ENCODE measurements at regions not wholly inside any gene's neighbourhood (a gene's known extent, or its start where the extent isn't known, plus 50 kb on each side); places are given as distances from the start of the nearest gene placed in this dataset.

DNA sequence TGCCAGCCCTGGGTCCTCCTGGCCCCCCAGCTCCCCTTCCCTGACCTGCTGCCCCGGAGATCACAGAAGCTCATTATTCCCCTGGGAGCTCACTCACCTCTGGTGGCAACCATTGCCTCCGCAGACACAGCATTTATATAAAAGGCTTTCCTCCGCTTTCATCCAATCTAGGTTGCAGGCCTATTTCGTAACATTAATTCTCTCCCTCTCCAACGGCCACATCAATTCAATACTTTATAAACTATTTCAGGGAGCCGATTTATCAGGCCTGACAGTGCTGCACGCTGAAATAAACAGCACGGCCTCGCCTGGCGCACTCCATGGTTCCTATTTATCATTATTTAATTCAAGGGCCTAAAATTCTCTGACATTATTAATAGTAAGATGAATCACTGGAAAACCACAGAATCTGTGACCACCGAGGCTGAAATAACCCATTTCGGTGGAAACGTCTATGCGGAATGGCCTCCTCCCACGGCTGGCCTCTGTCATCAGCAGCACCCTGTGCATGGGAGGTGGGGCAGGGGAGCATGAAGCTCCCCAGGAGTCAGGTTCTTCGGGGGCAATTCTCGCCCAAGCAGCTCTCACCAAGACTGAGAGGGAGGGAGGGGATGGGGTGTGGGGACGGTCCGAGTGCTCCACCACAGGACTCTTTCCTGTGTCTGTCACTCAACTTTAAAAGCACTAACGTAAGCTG is 249.3 kb upstream of the PFKP start:
- H3K9me3 Mint-ChIP-seq, result no peaks in the 10 kb centered on the region
- H3K4me1 Mint-ChIP-seq (ENCODE audit: low read depth in 2 of 2), result no peaks in the 10 kb centered on the region
- no peak overlapping the region for H3K4me3 Mint-ChIP-seq
- H3K36me3 Mint-ChIP-seq (ENCODE audit: insufficient read depth), result no peaks in the 10 kb centered on the region
- H3K27ac Mint-ChIP-seq, result no peak overlapping the region
- peaks cover 9 to 39% of the 10 kb centered on the region in 2 donors for H3K27me3 Mint-ChIP-seq
- no peak for ATAC-seq (replicated peaks)
- no peak for DNase-seq

- ATAC-seq (replicated peaks), result no peak
Measured at GRCh38 chr10:2813693-2814092, 253.7 kb upstream of the PFKP start.

DNA sequence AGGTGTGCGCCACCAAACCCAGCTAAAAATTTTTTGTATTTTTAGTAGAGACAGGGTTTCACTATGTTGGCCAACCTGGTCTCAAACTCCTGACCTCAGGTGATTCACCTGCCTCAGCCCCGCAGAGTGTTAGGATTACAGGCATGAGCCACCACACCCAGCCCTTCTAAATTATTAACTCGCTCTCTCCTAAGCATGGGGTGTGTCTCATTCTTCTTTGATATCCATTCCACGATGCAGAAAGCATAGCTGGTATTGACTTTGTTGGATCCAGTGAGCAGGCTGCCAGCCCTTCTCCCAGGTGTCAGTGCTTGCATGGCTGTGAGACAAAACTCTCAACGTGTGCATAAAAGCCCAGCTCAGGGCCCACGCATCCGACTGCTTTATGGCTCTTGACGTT is 254.1 kb upstream of the PFKP start:
- peaks cover 2 to 13% of the 10 kb centered on the region in 2 donors for H3K9me3 Mint-ChIP-seq
- no peak overlapping the region for H3K4me3 Mint-ChIP-seq

More at GRCh38 chr10:2813693-2814092, 253.7 kb upstream of the PFKP start:
- H3K27me3 Mint-ChIP-seq, result peaks cover 0 to 17% of the 10 kb centered on the region in 2 donors
- H3K36me3 Mint-ChIP-seq (ENCODE audit: insufficient read depth), result no peaks in the 10 kb centered on the region
- H3K4me1 Mint-ChIP-seq (ENCODE audit: low read depth in 2 of 2), result no peaks in the 10 kb centered on the region
- DNase-seq, result no peak
- H3K9me3 Mint-ChIP-seq, result peaks cover 2 to 13% of the 10 kb centered on the region in 2 donors
- no peak overlapping the region for H3K4me3 Mint-ChIP-seq
- H3K27ac Mint-ChIP-seq, result no peak overlapping the region

DNA sequence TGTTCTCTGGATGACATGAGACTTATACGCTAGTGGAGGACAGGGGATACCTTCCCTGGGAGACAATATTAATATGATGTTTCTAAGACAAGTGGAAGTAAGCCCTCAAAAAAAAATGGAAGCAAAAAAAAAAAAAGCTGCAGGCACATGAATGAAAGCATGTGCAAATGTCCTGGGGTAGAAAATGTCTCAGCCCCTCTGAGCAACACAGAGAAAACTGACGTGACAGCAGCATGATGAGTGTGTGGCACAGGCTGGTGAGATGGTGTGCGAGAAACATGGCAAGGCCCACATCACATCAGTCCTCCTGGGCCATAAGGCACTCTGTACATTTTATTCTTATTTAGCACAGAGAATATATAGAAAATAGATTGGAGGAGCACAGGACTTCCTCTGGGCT is 254.7 kb upstream of the PFKP start:
- no peaks in the 10 kb centered on the region for H3K36me3 Mint-ChIP-seq (ENCODE audit: insufficient read depth)

More for the DNA sequence above, 254.1 kb upstream of the PFKP start:
- Mint-ChIP-seq H3K27me3 (peaks cover 0 to 16% of the 10 kb centered on the region in 2 donors), H3K27ac (no peak overlapping the region), H3K36me3 (ENCODE audit: insufficient read depth) (no peaks in the 10 kb centered on the region), H3K4me1 (ENCODE audit: low read depth in 2 of 2) (no peaks in the 10 kb centered on the region)
- ATAC-seq (replicated peaks), result no peak
- DNase-seq, result no peak

GRCh38 chr10:2800178-2800577 is 267.2 kb upstream of the PFKP start:
- Mint-ChIP-seq H3K36me3 (ENCODE audit: insufficient read depth) (no peaks in the 10 kb centered on the region), H3K4me3 (no peak overlapping the region), H3K27me3 (peaks cover 11 to 13% of the 10 kb centered on the region in 2 donors), H3K9me3 (peaks cover 0 to 5% of the 10 kb centered on the region in 2 donors), H3K27ac (no peak overlapping the region), H3K4me1 (ENCODE audit: low read depth in 2 of 2) (no peaks in the 10 kb centered on the region)
- DNase-seq, result no peak
- no peak for ATAC-seq (replicated peaks)

More for the DNA sequence above, 254.7 kb upstream of the PFKP start:
- no peak for DNase-seq
- H3K4me3 Mint-ChIP-seq, result no peak overlapping the region
- peaks cover 0 to 10% of the 10 kb centered on the region in 2 donors for H3K27me3 Mint-ChIP-seq
- H3K27ac Mint-ChIP-seq, result no peak overlapping the region
- no peaks in the 10 kb centered on the region for H3K4me1 Mint-ChIP-seq (ENCODE audit: low read depth in 2 of 2)
- H3K9me3 Mint-ChIP-seq, result peaks cover 2 to 13% of the 10 kb centered on the region in 2 donors
- ATAC-seq (replicated peaks), result no peak

DNA sequence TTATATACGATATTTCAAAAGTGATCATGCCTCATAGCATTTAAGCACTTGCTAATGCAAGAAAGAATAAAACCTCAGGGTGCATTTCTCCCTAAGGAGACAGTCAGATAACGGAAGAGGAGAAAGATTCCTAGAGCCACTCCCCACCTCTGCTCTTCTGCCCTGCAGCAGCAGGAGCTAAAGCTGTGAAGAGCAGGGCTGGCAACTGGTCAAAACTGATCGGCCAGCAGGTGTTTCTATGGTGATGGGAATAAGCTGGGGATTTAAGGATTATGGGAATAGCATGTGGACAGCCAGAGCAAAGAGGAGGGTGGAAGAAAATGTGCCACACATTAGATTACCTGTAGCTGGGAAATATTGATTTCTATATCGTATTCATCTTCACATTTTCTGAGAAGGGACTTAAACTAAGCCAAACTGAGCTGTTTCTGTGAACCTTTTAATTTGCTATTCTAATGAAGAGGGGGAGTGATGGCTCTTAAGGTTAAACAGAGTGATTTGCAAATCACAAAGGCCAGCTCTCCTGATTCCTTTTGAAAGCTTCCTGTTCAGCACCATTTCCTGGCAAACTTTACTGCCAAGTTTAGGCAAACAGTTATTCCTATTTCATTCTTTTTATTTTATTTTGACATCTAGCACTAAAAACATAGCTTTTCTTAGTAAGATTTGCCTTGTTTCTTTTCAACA is 268.9 kb upstream of the PFKP start:
- no peak for DNase-seq
- Mint-ChIP-seq H3K27ac (no peak overlapping the region), H3K36me3 (ENCODE audit: insufficient read depth) (no peaks in the 10 kb centered on the region), H3K4me1 (ENCODE audit: low read depth in 2 of 2) (no peaks in the 10 kb centered on the region), H3K9me3 (peaks cover 0 to 5% of the 10 kb centered on the region in 2 donors), H3K27me3 (peaks cover 13 to 15% of the 10 kb centered on the region in 2 donors), H3K4me3 (no peak overlapping the region)
- ATAC-seq (replicated peaks), result no peak

GRCh38 chr10:2791774-2792443 is 275.4 kb upstream of the PFKP start:
- Mint-ChIP-seq H3K27me3 (peaks cover 8 to 26% of the 10 kb centered on the region in 2 donors), H3K4me3 (no peak overlapping the region), H3K4me1 (ENCODE audit: low read depth in 2 of 2) (peaks cover 0 to 2% of the 10 kb centered on the region in 2 donors), H3K36me3 (ENCODE audit: insufficient read depth) (no peaks in the 10 kb centered on the region), H3K9me3 (peaks cover 2 to 7% of the 10 kb centered on the region in 2 donors), H3K27ac (no peak overlapping the region)
- DNase-seq, result no peak
- ATAC-seq (replicated peaks), result no peak

DNA sequence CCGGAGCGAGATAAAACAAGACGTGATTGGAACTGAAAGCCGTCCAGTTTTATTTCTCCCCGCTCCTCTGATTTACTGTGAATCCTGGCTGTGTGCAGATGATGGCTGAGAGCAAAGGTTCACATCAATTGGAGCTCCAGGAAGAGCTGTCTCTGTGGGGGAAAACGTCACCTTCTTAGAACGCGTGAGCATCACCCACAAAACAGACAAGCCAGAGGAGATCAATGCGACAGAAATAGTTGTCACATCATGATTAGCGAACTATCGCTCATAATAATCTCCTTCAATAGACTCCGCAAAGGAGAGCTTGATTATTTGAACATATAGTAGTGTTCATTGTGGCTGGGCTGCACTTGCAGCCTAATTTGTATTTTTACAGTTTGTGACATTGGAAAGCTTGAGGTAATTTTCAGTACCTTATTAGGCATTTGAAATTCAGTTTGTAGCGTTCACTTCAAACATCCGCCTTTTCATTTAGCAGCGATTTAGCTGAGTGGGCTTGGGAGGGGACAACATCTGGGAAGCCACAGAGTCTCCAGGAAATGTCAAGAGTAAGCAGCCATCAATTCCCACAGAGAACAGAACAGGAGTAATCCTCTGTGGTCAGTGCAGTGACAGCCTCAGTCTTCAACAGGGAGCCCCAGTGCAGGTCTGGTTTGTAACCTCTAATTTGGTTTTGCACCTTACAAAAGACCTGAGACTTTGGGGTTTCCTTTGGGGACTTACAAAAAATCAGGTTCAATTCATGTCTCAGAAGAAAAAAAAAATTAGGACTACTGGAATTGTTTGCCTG is 276.8 kb upstream of the PFKP start:
- Mint-ChIP-seq H3K27me3 (peaks cover 10 to 26% of the 10 kb centered on the region in 2 donors), H3K9me3 (peaks cover 2 to 7% of the 10 kb centered on the region in 2 donors), H3K27ac (no peak overlapping the region), H3K4me1 (ENCODE audit: low read depth in 2 of 2) (peaks cover 0 to 2% of the 10 kb centered on the region in 2 donors), H3K4me3 (no peak overlapping the region), H3K36me3 (ENCODE audit: insufficient read depth) (no peaks in the 10 kb centered on the region)
- ATAC-seq (replicated peaks), result no peak
- DNase-seq, result no peak

DNA sequence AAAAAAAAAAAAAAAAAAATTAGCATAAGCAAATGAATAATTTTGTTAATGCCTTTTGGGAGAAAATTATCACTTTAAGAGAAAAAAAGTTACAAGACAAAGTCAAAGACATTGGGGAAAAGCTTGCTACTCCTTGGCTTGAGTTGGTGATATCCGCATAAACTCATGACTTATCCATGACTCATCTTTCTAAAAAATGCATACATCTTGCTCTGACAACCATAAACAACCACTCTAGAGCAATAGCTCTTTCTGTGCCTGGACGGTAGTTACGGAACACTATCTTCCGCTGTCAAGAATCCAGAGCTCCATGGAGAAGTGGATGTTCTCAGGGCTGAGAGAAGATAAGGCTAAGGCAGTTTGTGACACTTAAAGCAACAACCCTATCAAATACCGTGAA is 281.1 kb upstream of the PFKP start:
- Mint-ChIP-seq H3K36me3 (ENCODE audit: insufficient read depth) (no peaks in the 10 kb centered on the region), H3K27me3 (peaks cover 16 to 38% of the 10 kb centered on the region in 2 donors), H3K4me3 (no peak overlapping the region), H3K4me1 (ENCODE audit: low read depth in 2 of 2) (peaks cover 0 to under 1% of the 10 kb centered on the region in 2 donors), H3K27ac (no peak overlapping the region), H3K9me3 (peaks cover 2 to 13% of the 10 kb centered on the region in 2 donors)
- DNase-seq (no peak), ATAC-seq (replicated peaks) (no peak)

GRCh38 chr10:2784766-2785165 is 282.6 kb upstream of the PFKP start:
- no peaks in the 10 kb centered on the region for H3K36me3 Mint-ChIP-seq (ENCODE audit: insufficient read depth)
- peaks cover 2 to 13% of the 10 kb centered on the region in 2 donors for H3K9me3 Mint-ChIP-seq
- H3K27me3 Mint-ChIP-seq, result peaks cover 16 to 38% of the 10 kb centered on the region in 2 donors
- no peak overlapping the region for H3K27ac Mint-ChIP-seq
- ATAC-seq (replicated peaks), result no peak
- no peak for DNase-seq
- H3K4me3 Mint-ChIP-seq, result no peak overlapping the region
- H3K4me1 Mint-ChIP-seq (ENCODE audit: low read depth in 2 of 2), result no peaks in the 10 kb centered on the region

- Mint-ChIP-seq H3K27me3 (peaks cover 16 to 29% of the 10 kb centered on the region in 2 donors), H3K4me3 (no peak overlapping the region)
- ATAC-seq (replicated peaks), result no peak
Measured at GRCh38 chr10:2782950-2783349, 284.4 kb upstream of the PFKP start.

DNA sequence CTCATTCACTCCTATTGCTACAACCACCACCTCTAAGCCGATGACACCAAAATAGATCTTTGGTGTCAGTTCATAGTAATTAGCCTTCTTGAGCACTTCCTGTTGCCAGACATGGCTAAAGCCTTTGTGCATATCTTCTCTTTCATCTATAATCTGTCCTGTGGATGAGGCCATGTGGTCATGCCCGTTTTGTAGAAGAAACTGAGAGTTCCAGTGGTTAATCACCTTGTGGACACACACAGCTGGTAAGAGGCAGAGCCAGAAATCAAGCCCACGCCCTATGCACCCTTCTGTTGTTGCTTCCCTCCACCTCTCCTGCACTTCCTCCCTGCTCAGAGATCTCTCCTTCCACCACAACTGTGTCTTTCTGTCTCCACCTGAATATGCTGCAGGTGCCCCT is 285.1 kb upstream of the PFKP start:
- Mint-ChIP-seq H3K27ac (no peak overlapping the region), H3K4me3 (no peak overlapping the region), H3K36me3 (ENCODE audit: insufficient read depth) (no peaks in the 10 kb centered on the region), H3K27me3 (peaks cover 16 to 23% of the 10 kb centered on the region in 2 donors), H3K9me3 (peaks cover 0 to 6% of the 10 kb centered on the region in 2 donors), H3K4me1 (ENCODE audit: low read depth in 2 of 2) (no peaks in the 10 kb centered on the region)
- ATAC-seq (replicated peaks), result no peak
- no peak for DNase-seq

More at GRCh38 chr10:2782950-2783349, 284.4 kb upstream of the PFKP start:
- no peaks in the 10 kb centered on the region for H3K36me3 Mint-ChIP-seq (ENCODE audit: insufficient read depth)
- H3K9me3 Mint-ChIP-seq, result peaks cover 2 to 12% of the 10 kb centered on the region in 2 donors
- H3K4me1 Mint-ChIP-seq (ENCODE audit: low read depth in 2 of 2), result no peaks in the 10 kb centered on the region
- DNase-seq, result no peak
- no peak overlapping the region for H3K27ac Mint-ChIP-seq
